Adrenal gland (tissue), 9 donors: ENCODE measurements at regions not wholly inside any gene's neighbourhood (a gene's known extent, or its start where the extent isn't known, plus 50 kb on each side); places are given as distances from the start of the nearest gene placed in this dataset.

Experiments used
- DNase-seq, 7 donors: peaks; one replicate each; pipeline ENCODE4 v3.0.0-alpha.2; 2019 to 2020
- H3K27ac ChIP-seq, 5 donors: fragments of 200-600 bp; sonication (generic) in 4 of 5; 1 replicate in 3 of 5; 2 replicates in 2 of 5; pipeline versions ENCODE4 v1.5.1 to v1.8.0; 2016 to 2020; ENCODE audit warnings: mild to moderate bottlenecking in 1 of 5
- H3K27me3 ChIP-seq: fragments of 200-600 bp; 2 replicates; pipeline ENCODE4 v1.8.0; 2021
- H3K36me3 ChIP-seq, 2 donors: fragments of 200-600 bp; replicated peaks in 1 of 2; 1 replicate in 1 of 2; 2 replicates in 1 of 2; pipeline versions ENCODE4 v1.5.1 to v1.8.0; 2018 to 2022
- H3K4me1 ChIP-seq, 2 donors: fragments of 200-600 bp; replicated peaks in 1 of 2; 1 replicate in 1 of 2; 2 replicates in 1 of 2; pipeline versions ENCODE4 v1.5.1 to v1.8.0; 2018 to 2021
- H3K4me3 ChIP-seq, 4 donors: fragments of 200-600 bp; sonication (generic) in 3 of 4; one replicate each; pipeline ENCODE4 v1.5.1; 2016 to 2018
- H3K9me3 ChIP-seq, 3 donors: fragments of 200-600 bp; sonication (generic) in 1 of 3; replicated peaks in 1 of 3; 1 replicate in 2 of 3; 2 replicates in 1 of 3; pipeline versions ENCODE4 v1.5.1 to v1.8.0; 2016 to 2021
- POLR2A ChIP-seq, 2 donors: fragments of 450-650 bp; IDR thresholded peaks; one replicate each; pipeline ENCODE4 v1.6.1; 2017; ENCODE audit warnings: antibody characterized with exemption in 2 of 2, mild to moderate bottlenecking in 2 of 2, moderate library complexity in 1 of 2
- WGBS, 4 donors: extraction: QIAGEN DNeasy Blood & Tissue Kit in 2 of 4; methylation state at CpG; one replicate each; pipeline versions ENCODE4 v1.1.5 to v1.1.7; 2013 to 2017; 5-methylcytosine and 5-hydroxymethylcytosine counted together
- intact Hi-C, 2 donors: fragments of 100-400 bp; cut with DNase I; formaldehyde crosslinking; loops; one replicate each; pipeline versions ENCODE4 v1.14.1 to v1.15.0; 2022 to 2023
- TF ChIP-seq, protein P1 (sequence below), 6 experiments: fragments of 450-650 bp in 4 of 6; fragments of 200-600 bp in 2 of 6; sonication (generic) in 1 of 6; IDR thresholded peaks; 1 replicate in 5 of 6; 2 replicates in 1 of 6; pipeline versions ENCODE4 v1.5.1 to v1.8.0; 2016 to 2021; ENCODE audit warnings: antibody characterized with exemption in 6 of 6, mild to moderate bottlenecking in 2 of 6, moderate library complexity in 1 of 6
- donor health status: healthy with polysubstance abuse.
- donor health status: Bipolar disorder and iron deficiency.
- donor health status: DM: yes; HTN: yes; CAD: no.
- donor health status: DM: no; HTN: no; CAD: no.
- donor health status: DM: no; HTN: no; CAD: no.

DNA sequence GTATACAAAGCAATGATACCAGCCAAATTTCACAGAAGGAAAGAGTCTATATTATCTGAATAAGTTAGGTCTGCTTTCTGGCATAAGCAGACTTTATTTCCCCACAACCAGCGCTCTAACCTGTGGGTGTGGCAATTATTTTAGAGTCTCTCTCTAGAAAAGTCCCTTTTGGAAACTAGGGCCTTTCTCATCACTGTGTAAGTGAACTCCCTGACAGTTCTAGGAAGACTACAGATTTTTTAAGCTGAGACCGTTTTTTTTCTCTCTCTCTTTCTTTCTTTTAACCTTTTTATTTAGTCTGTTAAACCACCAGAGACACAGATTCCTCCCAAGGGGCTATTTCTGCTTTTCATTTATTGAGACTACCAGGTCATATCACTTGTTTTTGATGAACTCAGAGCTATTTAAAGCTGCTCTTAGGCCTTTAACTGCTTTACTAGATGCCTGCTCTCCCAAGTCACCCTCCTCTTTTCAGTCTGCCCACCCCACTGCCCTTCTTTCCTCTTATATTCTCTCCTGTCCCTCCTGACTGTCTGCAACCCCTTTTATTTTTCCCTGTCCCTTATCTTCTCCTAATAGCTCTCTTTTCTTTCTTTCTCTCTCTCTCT is 69.2 kb upstream of the ARHGAP5 start:
- WGBS, 4 donors: 67 to 84% (median 74%) methylated on average over 2 of the region's 2 CpGs
- H3K4me1 ChIP-seq: peaks cover 0 to 21% of the 10 kb centered on the region in 2 donors
- DNase-seq: no peak
- TF ChIP-seq POLR2A (IDR thresholded peaks at IDR 0.05): no peak
- TF ChIP-seq, protein P1, sequence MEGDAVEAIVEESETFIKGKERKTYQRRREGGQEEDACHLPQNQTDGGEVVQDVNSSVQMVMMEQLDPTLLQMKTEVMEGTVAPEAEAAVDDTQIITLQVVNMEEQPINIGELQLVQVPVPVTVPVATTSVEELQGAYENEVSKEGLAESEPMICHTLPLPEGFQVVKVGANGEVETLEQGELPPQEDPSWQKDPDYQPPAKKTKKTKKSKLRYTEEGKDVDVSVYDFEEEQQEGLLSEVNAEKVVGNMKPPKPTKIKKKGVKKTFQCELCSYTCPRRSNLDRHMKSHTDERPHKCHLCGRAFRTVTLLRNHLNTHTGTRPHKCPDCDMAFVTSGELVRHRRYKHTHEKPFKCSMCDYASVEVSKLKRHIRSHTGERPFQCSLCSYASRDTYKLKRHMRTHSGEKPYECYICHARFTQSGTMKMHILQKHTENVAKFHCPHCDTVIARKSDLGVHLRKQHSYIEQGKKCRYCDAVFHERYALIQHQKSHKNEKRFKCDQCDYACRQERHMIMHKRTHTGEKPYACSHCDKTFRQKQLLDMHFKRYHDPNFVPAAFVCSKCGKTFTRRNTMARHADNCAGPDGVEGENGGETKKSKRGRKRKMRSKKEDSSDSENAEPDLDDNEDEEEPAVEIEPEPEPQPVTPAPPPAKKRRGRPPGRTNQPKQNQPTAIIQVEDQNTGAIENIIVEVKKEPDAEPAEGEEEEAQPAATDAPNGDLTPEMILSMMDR (IDR thresholded peaks at IDR 0.05): no peak
- intact Hi-C loops: no loop called here
- no peaks in the 10 kb centered on the region for H3K27me3 ChIP-seq
- peak overlapping the region in 1 of 5 donors; percentile 18 for H3K27ac ChIP-seq
- no peaks in the 10 kb centered on the region for H3K36me3 ChIP-seq
- no peak overlapping the region for H3K4me3 ChIP-seq
- H3K9me3 ChIP-seq: no peaks in the 10 kb centered on the region

DNA sequence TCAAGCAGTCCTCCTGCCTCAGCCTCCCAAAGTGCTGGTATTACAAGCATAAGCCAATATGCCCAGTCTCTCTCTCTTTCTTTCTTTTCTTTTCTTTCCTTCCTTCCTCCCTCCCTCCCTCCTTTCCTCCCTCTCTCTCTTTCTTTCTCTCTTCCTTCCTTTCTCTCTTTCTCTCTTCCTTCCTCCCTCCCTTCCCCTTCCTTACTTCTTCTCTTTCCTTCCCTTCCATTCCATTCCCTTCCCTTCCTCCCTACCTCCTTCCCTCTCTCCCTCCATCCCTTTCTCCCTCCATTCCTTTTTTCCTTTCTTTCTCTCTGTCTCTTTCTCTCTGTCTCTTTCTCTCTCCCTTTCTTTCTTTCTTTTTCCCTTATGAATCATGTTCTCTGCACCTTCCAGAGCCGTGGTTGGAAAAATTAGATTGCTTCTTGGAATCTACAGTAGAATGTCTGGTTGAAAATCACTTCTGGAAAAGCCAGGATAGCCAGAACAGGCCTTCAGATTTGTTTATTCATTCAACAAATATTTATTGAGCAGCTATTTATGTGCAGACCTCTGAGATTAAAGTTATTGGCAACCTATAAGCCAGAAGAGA is 68.4 kb upstream of the ARHGAP5 start:
- no peaks in the 10 kb centered on the region for H3K36me3 ChIP-seq
- intact Hi-C loops: no loop called here
- TF ChIP-seq, protein P1 (IDR thresholded peaks at IDR 0.05): no peak
- TF ChIP-seq POLR2A (IDR thresholded peaks at IDR 0.05): no peak
- no peaks in the 10 kb centered on the region for H3K9me3 ChIP-seq
- no peaks in the 10 kb centered on the region for H3K27me3 ChIP-seq
- H3K4me1 ChIP-seq: peaks cover 0 to 21% of the 10 kb centered on the region in 2 donors
- H3K27ac ChIP-seq: no peak overlapping the region
- 91 to 100% (median 96%) methylated on average over 1 of the region's 1 CpG for WGBS, 4 donors
- DNase-seq: no peak
- H3K4me3 ChIP-seq: no peak overlapping the region

DNA sequence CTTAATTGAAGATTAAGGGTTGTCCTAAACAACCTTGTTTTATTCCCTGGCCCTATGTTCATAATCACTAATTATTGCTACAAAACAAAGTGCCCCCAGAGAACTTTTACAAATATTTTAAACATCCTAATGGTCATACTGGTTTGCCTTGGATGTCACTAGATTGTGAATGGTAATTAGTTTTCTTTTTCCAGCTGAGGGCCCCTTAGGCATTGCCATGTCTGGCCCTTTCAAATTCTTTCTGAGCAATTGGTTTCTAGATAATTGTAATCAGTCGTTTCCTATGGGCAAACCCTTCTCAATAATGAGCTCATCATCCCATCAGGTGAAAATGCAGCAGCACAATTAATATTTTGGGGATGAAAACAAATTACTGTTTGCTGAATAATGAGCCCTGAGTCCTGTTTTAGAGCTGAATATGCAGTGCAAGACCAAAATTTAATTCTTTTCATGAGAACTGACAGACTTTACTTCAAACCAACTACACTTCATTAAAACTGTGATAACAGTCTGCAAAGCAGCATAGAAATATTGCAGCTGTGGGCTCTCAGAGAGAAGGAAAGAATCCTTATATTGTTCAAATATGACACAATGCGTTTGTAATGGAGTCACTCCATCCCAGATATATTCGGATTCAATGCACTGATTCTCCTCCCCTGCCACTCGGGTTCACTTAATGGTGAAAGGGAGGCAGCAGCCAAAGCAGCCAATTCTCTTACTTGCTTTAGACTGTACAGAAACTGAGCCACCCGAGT is 67.7 kb upstream of the ARHGAP5 start:
- Histone ChIP-seq H3K4me1 (peaks cover 0 to 21% of the 10 kb centered on the region in 2 donors), H3K36me3 (no peaks in the 10 kb centered on the region), H3K4me3 (no peak overlapping the region), H3K27ac (no peak overlapping the region), H3K9me3 (no peaks in the 10 kb centered on the region), H3K27me3 (no peaks in the 10 kb centered on the region)
- TF ChIP-seq, protein P1 (IDR thresholded peaks at IDR 0.05): no peak
- no peak for TF ChIP-seq POLR2A (IDR thresholded peaks at IDR 0.05)
- intact Hi-C loops: no loop called here
- no peak for DNase-seq
- WGBS, 4 donors: 71 to 83% (median 75%) methylated on average over 5 of the region's 5 CpGs

DNA sequence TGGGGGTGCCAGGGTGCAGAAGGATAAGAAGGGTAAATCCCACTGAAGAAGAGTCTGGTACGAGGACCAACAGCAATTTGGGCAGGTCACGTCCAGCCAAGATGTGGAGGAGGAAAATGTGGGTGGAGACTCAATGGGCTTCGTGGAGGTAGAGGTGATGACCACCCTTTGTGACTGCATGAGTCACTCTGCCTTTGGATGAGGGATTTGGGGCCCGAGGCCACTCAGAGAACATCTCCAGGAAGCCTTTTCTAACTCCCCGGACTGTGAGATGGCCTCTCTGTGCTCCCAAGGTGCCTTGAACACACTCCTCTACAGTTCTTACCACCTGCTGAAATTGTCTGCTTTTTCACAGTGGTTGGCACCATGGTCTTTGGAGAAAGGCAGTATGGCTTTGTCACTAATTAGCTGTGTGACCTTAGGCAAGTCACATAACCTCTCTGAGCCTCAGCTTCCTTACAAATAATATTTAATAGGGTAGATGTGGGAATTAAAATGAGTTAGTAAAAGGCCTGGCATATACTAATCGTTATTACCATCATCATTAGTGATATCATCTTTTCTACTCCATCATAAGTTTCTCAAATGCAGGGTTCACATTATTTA is 67.0 kb upstream of the ARHGAP5 start:
- Histone ChIP-seq H3K36me3 (no peaks in the 10 kb centered on the region), H3K27me3 (no peaks in the 10 kb centered on the region), H3K4me1 (peaks cover 0 to 21% of the 10 kb centered on the region in 2 donors), H3K9me3 (no peaks in the 10 kb centered on the region), H3K4me3 (no peak overlapping the region), H3K27ac (no peak overlapping the region)
- intact Hi-C loops: no loop called here
- TF ChIP-seq POLR2A (IDR thresholded peaks at IDR 0.05): no peak
- TF ChIP-seq, protein P1 (IDR thresholded peaks at IDR 0.05): no peak
- 77 to 90% (median 80%) methylated on average over 6 of the region's 6 CpGs for WGBS, 4 donors
- DNase-seq: no peak
